ENCODE measurements at regions not wholly inside any gene's neighbourhood (a gene's known extent, or its start where the extent isn't known, plus 50 kb on each side); places are given as distances from the start of the nearest gene placed in this dataset.

DNA sequence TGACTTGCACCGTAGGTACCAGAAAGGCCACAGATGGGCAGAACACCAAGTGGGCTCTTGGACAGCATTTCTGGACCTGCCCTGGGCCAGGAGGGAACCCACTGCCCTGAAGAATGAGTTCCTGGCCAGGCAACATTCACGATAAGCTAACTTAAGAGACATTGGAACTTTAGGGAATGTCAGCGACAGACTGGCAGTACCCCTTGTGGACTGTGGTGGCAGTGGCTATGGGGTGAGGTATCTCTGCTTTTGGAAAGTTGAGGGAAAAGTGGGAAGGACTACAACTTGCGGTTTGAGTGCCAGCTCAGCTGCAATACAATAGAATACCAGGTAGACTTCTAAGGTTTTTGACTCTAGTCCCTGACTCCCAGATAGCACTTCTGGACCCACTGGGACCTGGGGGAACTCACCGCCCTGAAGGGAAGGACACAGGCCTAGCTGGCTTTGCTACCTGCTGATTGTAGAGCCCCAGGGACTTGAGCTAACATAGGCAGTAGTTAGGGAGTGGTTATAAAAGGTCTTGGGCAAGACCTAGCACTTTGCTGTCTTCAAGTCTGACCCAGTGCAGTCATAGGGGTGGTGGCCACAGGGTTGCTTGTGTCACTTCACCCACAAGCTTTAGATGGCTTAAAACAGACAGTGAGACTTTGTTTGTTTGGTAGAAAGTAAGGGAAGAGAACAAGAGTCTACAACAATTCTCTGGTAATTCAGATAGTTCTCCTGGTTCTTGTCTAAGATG is 617.6 kb downstream of the COL12A1 start:
- TF ChIP-seq, protein P1, sequence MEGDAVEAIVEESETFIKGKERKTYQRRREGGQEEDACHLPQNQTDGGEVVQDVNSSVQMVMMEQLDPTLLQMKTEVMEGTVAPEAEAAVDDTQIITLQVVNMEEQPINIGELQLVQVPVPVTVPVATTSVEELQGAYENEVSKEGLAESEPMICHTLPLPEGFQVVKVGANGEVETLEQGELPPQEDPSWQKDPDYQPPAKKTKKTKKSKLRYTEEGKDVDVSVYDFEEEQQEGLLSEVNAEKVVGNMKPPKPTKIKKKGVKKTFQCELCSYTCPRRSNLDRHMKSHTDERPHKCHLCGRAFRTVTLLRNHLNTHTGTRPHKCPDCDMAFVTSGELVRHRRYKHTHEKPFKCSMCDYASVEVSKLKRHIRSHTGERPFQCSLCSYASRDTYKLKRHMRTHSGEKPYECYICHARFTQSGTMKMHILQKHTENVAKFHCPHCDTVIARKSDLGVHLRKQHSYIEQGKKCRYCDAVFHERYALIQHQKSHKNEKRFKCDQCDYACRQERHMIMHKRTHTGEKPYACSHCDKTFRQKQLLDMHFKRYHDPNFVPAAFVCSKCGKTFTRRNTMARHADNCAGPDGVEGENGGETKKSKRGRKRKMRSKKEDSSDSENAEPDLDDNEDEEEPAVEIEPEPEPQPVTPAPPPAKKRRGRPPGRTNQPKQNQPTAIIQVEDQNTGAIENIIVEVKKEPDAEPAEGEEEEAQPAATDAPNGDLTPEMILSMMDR (conservative IDR thresholded peaks at IDR 0.05; ENCODE audit: control insufficient read depth, insufficient read depth, low read depth, low read length), result no peak
- H3K4me3 ChIP-seq (ENCODE audit: control insufficient read depth, low read depth, low read length), result no peak overlapping the region
- DNase-seq (ENCODE audit: low read depth), result no peak

DNA sequence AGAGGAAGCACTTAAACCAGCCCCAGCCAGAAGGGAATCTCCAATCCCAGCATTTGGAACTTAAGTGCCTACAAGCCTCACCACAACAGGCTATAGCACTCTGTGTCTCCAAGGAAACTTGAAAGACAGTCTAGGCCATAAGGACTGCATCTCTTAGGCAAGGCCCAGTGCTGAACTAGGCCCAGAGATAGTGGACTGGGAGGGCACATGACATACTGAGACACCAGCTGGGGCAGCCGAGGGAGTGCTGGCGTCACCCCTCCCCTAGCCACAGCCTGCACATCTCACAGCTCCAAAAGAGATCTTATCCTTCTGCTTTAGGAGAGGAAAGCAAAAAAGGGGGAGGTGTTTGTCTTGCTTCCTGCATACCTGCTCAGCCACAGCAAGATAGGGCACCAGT is 618.5 kb downstream of the COL12A1 start:
- H3K4me3 ChIP-seq (ENCODE audit: control insufficient read depth, low read depth, low read length), result no peak overlapping the region
- TF ChIP-seq, protein P1 (conservative IDR thresholded peaks at IDR 0.05; ENCODE audit: control insufficient read depth, insufficient read depth, low read depth, low read length), result no peak

DNA sequence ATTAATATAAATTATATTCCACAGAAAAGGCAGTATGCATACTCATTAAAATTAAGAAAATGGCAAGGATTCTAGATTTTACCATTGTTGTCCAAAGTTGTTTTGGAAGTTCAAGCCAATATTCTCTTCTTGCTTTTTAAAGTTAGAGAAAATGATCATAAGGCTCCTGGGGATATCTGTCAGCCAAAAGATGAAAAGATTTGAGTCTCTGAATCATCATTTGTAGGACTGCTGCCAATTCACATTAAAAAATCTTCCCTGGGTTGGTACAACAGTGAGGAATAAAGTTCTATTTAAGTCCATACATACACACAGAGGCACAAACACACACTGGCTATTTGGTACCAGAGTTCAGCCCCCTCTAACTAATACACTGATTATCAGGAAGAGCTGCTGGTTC is 620.1 kb downstream of the COL12A1 start:
- peak; percentile 63 for DNase-seq (ENCODE audit: low read depth)
- H3K4me3 ChIP-seq (ENCODE audit: control insufficient read depth, low read depth, low read length), result no peak overlapping the region
- TF ChIP-seq, protein P1 (conservative IDR thresholded peaks at IDR 0.05; ENCODE audit: control insufficient read depth, insufficient read depth, low read depth, low read length), result no peak

More for the DNA sequence above, 618.5 kb downstream of the COL12A1 start:
- no peak for DNase-seq (ENCODE audit: low read depth)

DNA sequence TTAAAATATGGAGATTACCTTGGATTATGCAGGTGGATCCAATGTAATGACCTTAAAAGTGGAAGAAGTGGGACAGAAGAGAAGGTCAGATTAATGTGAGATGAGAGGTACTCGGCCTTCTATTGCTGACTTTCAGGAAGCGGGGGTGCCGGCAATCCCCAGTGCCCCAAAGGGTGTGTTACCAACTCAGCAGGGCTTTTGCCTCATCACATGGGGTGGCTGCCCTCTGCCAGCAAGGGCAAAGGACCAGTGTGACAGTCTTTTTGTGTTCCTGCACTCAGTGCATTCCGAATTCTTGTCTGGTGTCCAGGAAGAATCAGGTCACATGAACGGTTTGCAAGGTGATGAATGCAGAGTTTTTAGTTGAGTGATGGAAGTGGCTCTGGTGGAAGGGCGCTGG is 624.2 kb downstream of the COL12A1 start:
- no peak overlapping the region for H3K4me3 ChIP-seq (ENCODE audit: control insufficient read depth, low read depth, low read length)
- TF ChIP-seq, protein P1 (conservative IDR thresholded peaks at IDR 0.05; ENCODE audit: control insufficient read depth, insufficient read depth, low read depth, low read length), result no peak
- no peak for DNase-seq (ENCODE audit: low read depth)

DNA sequence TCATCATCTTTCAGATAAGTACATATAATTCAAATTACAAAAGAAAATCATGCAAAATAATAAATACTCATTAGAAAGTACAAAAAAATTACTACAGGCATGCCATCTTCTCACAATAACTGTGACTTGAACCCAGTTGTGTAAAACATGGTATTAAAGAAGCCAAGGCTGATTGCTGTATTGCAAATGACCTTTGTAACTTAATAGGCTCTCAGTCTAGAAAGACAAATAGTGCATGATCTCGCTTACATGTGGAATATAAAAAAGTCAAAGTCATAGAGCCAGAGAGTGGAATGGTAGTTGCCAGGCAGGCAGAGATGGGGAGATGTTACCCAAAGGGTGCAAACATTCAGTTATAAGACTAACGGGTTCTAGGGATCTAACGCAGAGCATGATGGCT is 626.1 kb downstream of the COL12A1 start:
- no peak for DNase-seq (ENCODE audit: low read depth)
- H3K4me3 ChIP-seq (ENCODE audit: control insufficient read depth, low read depth, low read length), result no peak overlapping the region
- TF ChIP-seq, protein P1 (conservative IDR thresholded peaks at IDR 0.05; ENCODE audit: control insufficient read depth, insufficient read depth, low read depth, low read length), result no peak

DNA sequence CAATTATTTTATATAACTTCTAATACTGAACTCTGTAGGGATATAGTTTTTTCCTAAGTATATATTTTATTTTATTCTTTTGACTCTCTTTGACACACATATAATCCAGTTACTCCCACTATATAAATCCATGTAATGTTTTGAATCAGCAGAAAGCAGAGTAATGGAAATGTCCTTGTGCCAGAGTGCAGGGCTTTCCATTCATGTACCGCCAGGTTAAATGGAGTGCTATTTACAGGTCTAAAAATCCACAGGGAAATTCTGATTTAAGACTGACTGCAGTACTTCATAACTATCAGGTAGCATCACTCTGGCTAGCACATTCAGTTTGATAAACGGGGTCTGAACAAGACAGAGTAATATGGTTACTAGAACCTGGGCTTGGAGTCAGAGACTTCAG is 626.8 kb downstream of the COL12A1 start:
- H3K4me3 ChIP-seq (ENCODE audit: control insufficient read depth, low read depth, low read length), result no peak overlapping the region
- no peak for DNase-seq (ENCODE audit: low read depth)
- TF ChIP-seq, protein P1 (conservative IDR thresholded peaks at IDR 0.05; ENCODE audit: control insufficient read depth, insufficient read depth, low read depth, low read length), result no peak

Data from fibroblast of mammary gland (primary cell).